ENCODE measurements at regions not wholly inside any gene's neighbourhood (a gene's known extent, or its start where the extent isn't known, plus 50 kb on each side); places are given as distances from the start of the nearest gene placed in this dataset.

DNA sequence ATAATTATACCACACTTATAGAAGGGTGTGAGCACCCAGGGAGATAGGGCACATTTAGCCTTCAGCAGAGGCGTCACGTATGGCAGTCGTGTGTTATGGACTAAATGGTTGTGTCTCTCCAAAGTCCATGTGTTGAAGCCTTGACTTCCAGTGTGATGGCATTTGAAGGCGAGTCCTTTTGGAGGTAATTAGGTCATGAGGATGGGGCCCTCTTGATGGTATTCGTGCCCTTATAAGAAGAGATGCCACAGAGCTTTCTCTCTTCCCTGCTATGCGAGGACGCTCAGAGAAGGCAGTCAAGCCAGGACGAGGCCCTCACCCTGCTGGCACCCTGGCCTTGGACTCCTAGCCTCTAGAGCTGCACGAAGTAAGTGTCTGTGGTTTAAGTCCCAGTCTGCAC lies 375.0 kb upstream of the C1orf174 start:
- Mint-ChIP-seq H3K9me3 (peaks cover 59% of the 10 kb centered on the region), H3K27me3 (ENCODE audit: insufficient read depth) (peaks cover 4% of the 10 kb centered on the region), H3K27ac (no peak overlapping the region), H3K4me1 (ENCODE audit: low read depth) (no peaks in the 10 kb centered on the region), H3K36me3 (ENCODE audit: low read depth) (peaks cover 13% of the 10 kb centered on the region; the same call in 1 of the 2 replicates), H3K4me3 (no peak overlapping the region)
- no peak for DNase-seq
- TF ChIP-seq, protein P1, sequence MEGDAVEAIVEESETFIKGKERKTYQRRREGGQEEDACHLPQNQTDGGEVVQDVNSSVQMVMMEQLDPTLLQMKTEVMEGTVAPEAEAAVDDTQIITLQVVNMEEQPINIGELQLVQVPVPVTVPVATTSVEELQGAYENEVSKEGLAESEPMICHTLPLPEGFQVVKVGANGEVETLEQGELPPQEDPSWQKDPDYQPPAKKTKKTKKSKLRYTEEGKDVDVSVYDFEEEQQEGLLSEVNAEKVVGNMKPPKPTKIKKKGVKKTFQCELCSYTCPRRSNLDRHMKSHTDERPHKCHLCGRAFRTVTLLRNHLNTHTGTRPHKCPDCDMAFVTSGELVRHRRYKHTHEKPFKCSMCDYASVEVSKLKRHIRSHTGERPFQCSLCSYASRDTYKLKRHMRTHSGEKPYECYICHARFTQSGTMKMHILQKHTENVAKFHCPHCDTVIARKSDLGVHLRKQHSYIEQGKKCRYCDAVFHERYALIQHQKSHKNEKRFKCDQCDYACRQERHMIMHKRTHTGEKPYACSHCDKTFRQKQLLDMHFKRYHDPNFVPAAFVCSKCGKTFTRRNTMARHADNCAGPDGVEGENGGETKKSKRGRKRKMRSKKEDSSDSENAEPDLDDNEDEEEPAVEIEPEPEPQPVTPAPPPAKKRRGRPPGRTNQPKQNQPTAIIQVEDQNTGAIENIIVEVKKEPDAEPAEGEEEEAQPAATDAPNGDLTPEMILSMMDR (IDR thresholded peaks at IDR 0.05) = no peak

DNA sequence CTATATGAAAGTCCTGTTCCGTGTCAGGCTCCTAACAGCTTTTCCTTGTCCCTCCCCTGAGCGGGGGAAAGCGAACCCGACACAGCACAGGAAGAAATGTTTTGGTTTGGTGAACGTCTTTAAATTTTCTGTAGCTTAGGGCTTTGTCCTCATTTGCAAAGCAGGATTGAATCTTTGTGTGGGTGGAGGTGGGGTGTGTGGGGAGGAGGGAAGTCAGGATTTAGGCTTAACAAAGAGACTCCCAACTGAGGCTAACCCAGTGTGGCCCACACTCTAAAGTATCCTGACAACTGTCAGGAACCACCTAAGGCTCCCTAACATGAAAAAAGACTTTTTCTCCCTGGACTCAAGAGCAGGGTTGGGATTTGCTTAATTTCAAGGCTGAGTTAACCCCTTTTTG lies 376.2 kb upstream of the C1orf174 start:
- H3K27me3 Mint-ChIP-seq (ENCODE audit: insufficient read depth) = peaks cover 1% of the 10 kb centered on the region; the same call in 1 of the 2 replicates
- H3K9me3 Mint-ChIP-seq = peaks cover 61% of the 10 kb centered on the region
- DNase-seq = no peak
- H3K4me3 Mint-ChIP-seq = no peak overlapping the region
- H3K36me3 Mint-ChIP-seq (ENCODE audit: low read depth) = peaks cover 9% of the 10 kb centered on the region; the same call in 1 of the 2 replicates
- H3K27ac Mint-ChIP-seq = no peak overlapping the region
- TF ChIP-seq, protein P1 (IDR thresholded peaks at IDR 0.05) = no peak
- no peaks in the 10 kb centered on the region for H3K4me1 Mint-ChIP-seq (ENCODE audit: low read depth)

- H3K4me1 Mint-ChIP-seq (ENCODE audit: low read depth) = no peaks in the 10 kb centered on the region
- H3K27ac Mint-ChIP-seq = no peak overlapping the region
- peaks cover 58% of the 10 kb centered on the region for H3K9me3 Mint-ChIP-seq
- no peak overlapping the region for H3K4me3 Mint-ChIP-seq
- DNase-seq = no peak
- TF ChIP-seq, protein P1 (IDR thresholded peaks at IDR 0.05) = no peak
- peaks cover 1% of the 10 kb centered on the region; the same call in 1 of the 2 replicates for H3K27me3 Mint-ChIP-seq (ENCODE audit: insufficient read depth)
- H3K36me3 Mint-ChIP-seq (ENCODE audit: low read depth) = 0 out of 2 replicates have a peak, but pooled peaks cover 4% of the 10 kb centered on the region
Measured at GRCh38 chr1:4277598-4277997, 376.8 kb upstream of the AJAP1 start.

DNA sequence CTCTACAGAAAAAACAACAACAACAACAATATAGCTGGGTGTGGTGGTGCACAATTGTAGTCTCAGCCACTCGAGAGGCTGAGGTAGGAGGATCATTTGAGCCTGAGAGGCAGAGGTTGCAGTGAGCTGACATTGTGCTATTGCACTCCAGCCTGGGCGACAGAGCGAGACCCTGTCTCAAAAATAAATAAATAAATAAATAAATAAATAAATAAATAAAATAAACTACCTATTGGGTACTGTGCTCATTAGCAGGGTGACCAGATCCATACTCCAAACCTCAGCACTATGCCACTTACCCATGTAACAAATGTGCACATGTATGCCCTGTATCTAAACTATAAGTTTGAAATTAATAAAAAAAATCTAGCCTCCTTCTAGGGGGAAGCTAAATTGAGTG lies 369.4 kb upstream of the AJAP1 start:
- Mint-ChIP-seq H3K36me3 (ENCODE audit: low read depth) (no peaks in the 10 kb centered on the region), H3K4me1 (ENCODE audit: low read depth) (no peaks in the 10 kb centered on the region), H3K27ac (no peak overlapping the region), H3K27me3 (ENCODE audit: insufficient read depth) (no peaks in the 10 kb centered on the region), H3K4me3 (no peak overlapping the region), H3K9me3 (peaks cover 63% of the 10 kb centered on the region)
- no peak for DNase-seq
- TF ChIP-seq, protein P1 (IDR thresholded peaks at IDR 0.05) = no peak

GRCh38 chr1:4292861-4293260 lies 361.5 kb upstream of the AJAP1 start:
- Mint-ChIP-seq H3K27ac (no peak overlapping the region), H3K36me3 (ENCODE audit: low read depth) (peaks cover 13% of the 10 kb centered on the region; the same call in 1 of the 2 replicates), H3K27me3 (ENCODE audit: insufficient read depth) (no peaks in the 10 kb centered on the region), H3K9me3 (peaks cover 83% of the 10 kb centered on the region), H3K4me1 (ENCODE audit: low read depth) (no peaks in the 10 kb centered on the region), H3K4me3 (no peak overlapping the region)
- no peak for DNase-seq
- TF ChIP-seq, protein P1 (IDR thresholded peaks at IDR 0.05) = no peak
